Right lobe of liver (tissue), 6 donors: ENCODE measurements at regions not wholly inside any gene's neighbourhood (a gene's known extent, or its start where the extent isn't known, plus 50 kb on each side); places are given as distances from the start of the nearest gene placed in this dataset.
"Not testable (repeated sequence)": the region's sequence is repeated elsewhere in the genome, so short reads cannot be mapped to it uniquely, and the experiment has no call there.

Source experiments
- ATAC-seq, 4 donors: fragments of 200-7000 bp; cut with Tn5 transposase; one replicate each; pipeline ENCODE4 v1.9.1; 2020; ENCODE audit warnings: mild to moderate bottlenecking in 4 of 4, moderate library complexity in 4 of 4
- DNase-seq, 3 donors: peaks; one replicate each; pipeline ENCODE4 v3.0.0-alpha.2; 2020
- H3K27ac ChIP-seq, 3 donors: fragments of 200-600 bp; one replicate each; pipeline ENCODE4 v1.8.0; 2022
- H3K27me3 ChIP-seq, 2 donors: fragments of 200-600 bp; one replicate each; pipeline ENCODE4 v1.8.0; 2022
- H3K36me3 ChIP-seq, 4 donors: fragments of 200-600 bp; sonication (generic) in 1 of 4; one replicate each; pipeline versions ENCODE4 v1.5.1 to v1.8.0; 2017 to 2022; ENCODE audit warnings: control low read depth in 1 of 4
- H3K4me1 ChIP-seq, 4 donors: fragments of 200-600 bp; sonication (generic) in 1 of 4; one replicate each; pipeline versions ENCODE4 v1.5.1 to v1.8.0; 2017 to 2022; ENCODE audit warnings: control low read depth in 1 of 4
- H3K4me3 ChIP-seq, 3 donors: fragments of 200-600 bp; one replicate each; pipeline ENCODE4 v1.8.0; 2022
- H3K9me3 ChIP-seq, 4 donors: fragments of 200-600 bp; sonication (generic) in 1 of 4; one replicate each; pipeline versions ENCODE4 v1.5.1 to v1.8.0; 2017 to 2022; ENCODE audit warnings: control low read depth in 1 of 4
- POLR2A ChIP-seq: fragments of 450-650 bp; IDR thresholded peaks from one replicate; pipeline ENCODE4 v1.6.1; 2017; ENCODE audit warnings: antibody characterized with exemption, mild to moderate bottlenecking
- WGBS: methylation state at CpG from one replicate; pipeline ENCODE4 v1.1.6; 2018; ENCODE audit warnings: low coverage, low lambda C conversion rate; ENCODE audit not compliant: insufficient coverage; ENCODE audit errors: missing lambda C conversion rate; 5-methylcytosine and 5-hydroxymethylcytosine counted together
- intact Hi-C, 2 donors: fragments of 100-400 bp; cut with DNase I; formaldehyde crosslinking; loops; one replicate each; pipeline versions ENCODE4 v1.11.2 to v1.14.1; 2022
- TF ChIP-seq, protein P1 (sequence below), 4 donors: fragments of 200-600 bp in 3 of 4; fragments of 450-650 bp in 1 of 4; IDR thresholded peaks; one replicate each; pipeline versions ENCODE4 v1.5.1 to v1.8.0; 2016 to 2022; ENCODE audit warnings: antibody characterized with exemption in 4 of 4, mild to moderate bottlenecking in 2 of 4
- donor health status: DM: no; HTN: yes; CAD: no.
- donor health status: DM: no; HTN: no; CAD: no.
- donor health status: DM: no; HTN: no; CAD: no.
- donor health status: DM: no; HTN: yes; CAD: no.
- donor health status: DM: no; HTN: yes; CAD: no.

- intact Hi-C loops: no loop called here
- Histone ChIP-seq H3K27me3 (no peaks in the 10 kb centered on the region), H3K9me3 (no peaks in the 10 kb centered on the region)
Measured at GRCh38 chr3:84679211-84679610, 279.6 kb upstream of the CADM2 start.

GRCh38 chr3:84680700-84681099 lies 278.1 kb upstream of the CADM2 start:
- no peaks in the 10 kb centered on the region for H3K4me1 ChIP-seq
- no peak for ATAC-seq
- no peak overlapping the region for H3K4me3 ChIP-seq
- H3K9me3 ChIP-seq: no peaks in the 10 kb centered on the region
- intact Hi-C loops: no loop called here
- H3K27me3 ChIP-seq: no peaks in the 10 kb centered on the region
- TF ChIP-seq, protein P1, sequence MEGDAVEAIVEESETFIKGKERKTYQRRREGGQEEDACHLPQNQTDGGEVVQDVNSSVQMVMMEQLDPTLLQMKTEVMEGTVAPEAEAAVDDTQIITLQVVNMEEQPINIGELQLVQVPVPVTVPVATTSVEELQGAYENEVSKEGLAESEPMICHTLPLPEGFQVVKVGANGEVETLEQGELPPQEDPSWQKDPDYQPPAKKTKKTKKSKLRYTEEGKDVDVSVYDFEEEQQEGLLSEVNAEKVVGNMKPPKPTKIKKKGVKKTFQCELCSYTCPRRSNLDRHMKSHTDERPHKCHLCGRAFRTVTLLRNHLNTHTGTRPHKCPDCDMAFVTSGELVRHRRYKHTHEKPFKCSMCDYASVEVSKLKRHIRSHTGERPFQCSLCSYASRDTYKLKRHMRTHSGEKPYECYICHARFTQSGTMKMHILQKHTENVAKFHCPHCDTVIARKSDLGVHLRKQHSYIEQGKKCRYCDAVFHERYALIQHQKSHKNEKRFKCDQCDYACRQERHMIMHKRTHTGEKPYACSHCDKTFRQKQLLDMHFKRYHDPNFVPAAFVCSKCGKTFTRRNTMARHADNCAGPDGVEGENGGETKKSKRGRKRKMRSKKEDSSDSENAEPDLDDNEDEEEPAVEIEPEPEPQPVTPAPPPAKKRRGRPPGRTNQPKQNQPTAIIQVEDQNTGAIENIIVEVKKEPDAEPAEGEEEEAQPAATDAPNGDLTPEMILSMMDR (IDR thresholded peaks at IDR 0.05): no peak
- TF ChIP-seq POLR2A: no peak
- H3K36me3 ChIP-seq: no peaks in the 10 kb centered on the region
- no peak overlapping the region for H3K27ac ChIP-seq
- no peak for DNase-seq

More at GRCh38 chr3:84679211-84679610, 279.6 kb upstream of the CADM2 start:
- H3K4me1 ChIP-seq: no peaks in the 10 kb centered on the region
- no peak overlapping the region for H3K4me3 ChIP-seq
- TF ChIP-seq POLR2A: no peak
- TF ChIP-seq, protein P1 (IDR thresholded peaks at IDR 0.05): no peak
- ATAC-seq (no peak), DNase-seq (no peak)
- H3K27ac ChIP-seq: no peak overlapping the region
- no peaks in the 10 kb centered on the region for H3K36me3 ChIP-seq

DNA sequence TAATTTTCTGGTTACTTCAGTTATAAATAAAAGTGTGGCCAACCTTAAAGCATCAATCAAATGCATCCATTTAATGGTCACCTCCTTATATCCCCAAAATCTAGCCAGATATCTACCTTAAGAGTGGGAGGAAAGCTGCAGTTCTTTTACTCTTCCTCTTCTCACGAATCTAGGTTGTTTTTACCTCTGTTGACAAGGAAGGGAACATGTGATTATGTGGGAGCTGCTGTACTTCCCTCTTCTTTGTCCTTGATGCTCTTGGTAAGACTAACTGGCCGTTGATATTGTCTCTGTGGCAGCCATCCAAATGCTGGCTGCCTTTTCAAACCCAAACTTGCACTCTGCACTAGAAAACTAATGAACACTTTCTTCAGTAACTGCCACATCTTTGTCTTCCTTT lies 275.3 kb upstream of the CADM2 start:
- 10% methylated on average over 2 of the region's 2 CpGs for WGBS
- Histone ChIP-seq H3K27me3 (no peaks in the 10 kb centered on the region), H3K27ac (no peak overlapping the region), H3K36me3 (no peaks in the 10 kb centered on the region), H3K4me3 (no peak overlapping the region), H3K4me1 (no peaks in the 10 kb centered on the region), H3K9me3 (no peaks in the 10 kb centered on the region)
- no peak for ATAC-seq
- intact Hi-C loops: no loop called here
- TF ChIP-seq, protein P1 (IDR thresholded peaks at IDR 0.05): no peak
- TF ChIP-seq POLR2A: no peak
- DNase-seq: no peak

- WGBS: 56% methylated on average over 3 of the region's 3 CpGs
- DNase-seq (no peak), ATAC-seq (no peak)
- Histone ChIP-seq H3K4me1 (no peaks in the 10 kb centered on the region), H3K4me3 (no peak overlapping the region), H3K9me3 (no peaks in the 10 kb centered on the region), H3K27ac (no peak overlapping the region), H3K27me3 (no peaks in the 10 kb centered on the region), H3K36me3 (no peaks in the 10 kb centered on the region)
- intact Hi-C loops: no loop called here
- TF ChIP-seq, protein P1 (IDR thresholded peaks at IDR 0.05): no peak
- TF ChIP-seq POLR2A: no peak
Measured at GRCh38 chr3:84685467-84685866, 273.3 kb upstream of the CADM2 start.

- ATAC-seq: no peak
- WGBS: 56% methylated on average over 2 of the region's 2 CpGs
Measured at GRCh38 chr3:84692261-84692660, 266.5 kb upstream of the CADM2 start.

DNA sequence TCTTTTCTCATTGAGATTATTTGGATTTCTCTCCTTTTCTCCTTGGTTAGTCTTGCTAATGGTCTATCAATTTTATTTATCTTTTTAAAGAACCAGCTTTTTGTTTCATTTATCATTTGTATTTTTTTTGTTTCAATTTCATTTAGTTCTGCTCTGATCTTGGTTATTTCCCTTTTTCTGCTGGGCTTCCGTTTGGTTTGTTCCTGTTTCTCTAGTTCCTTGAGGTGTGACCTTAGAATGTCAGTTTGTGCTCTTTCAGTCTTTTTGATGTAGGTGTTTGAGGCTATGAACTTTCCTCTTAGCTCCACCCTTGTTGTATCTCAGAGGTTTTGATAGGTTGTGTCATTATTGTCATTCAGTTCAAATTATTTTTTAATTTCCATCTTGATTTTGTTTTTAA lies 248.5 kb upstream of the CADM2 start:
- ATAC-seq, DNase-seq, H3K36me3 ChIP-seq, H3K27me3 ChIP-seq, H3K4me3 ChIP-seq, H3K9me3 ChIP-seq, intact Hi-C loops, H3K4me1 ChIP-seq, H3K27ac ChIP-seq: not testable (repeated sequence)
- 17% methylated on average over 1 of the region's 1 CpG for WGBS

More at GRCh38 chr3:84692261-84692660, 266.5 kb upstream of the CADM2 start:
- Histone ChIP-seq H3K27me3 (no peaks in the 10 kb centered on the region), H3K36me3 (no peaks in the 10 kb centered on the region), H3K4me3 (no peak overlapping the region), H3K27ac (no peak overlapping the region), H3K9me3 (no peaks in the 10 kb centered on the region), H3K4me1 (no peaks in the 10 kb centered on the region)
- TF ChIP-seq, protein P1 (IDR thresholded peaks at IDR 0.05): no peak
- no peak for TF ChIP-seq POLR2A
- intact Hi-C loops: no loop called here
- DNase-seq: no peak
